Skeletal muscle satellite cell (primary cell): ENCODE measurements at regions not wholly inside any gene's neighbourhood (a gene's known extent, or its start where the extent isn't known, plus 50 kb on each side); places are given as distances from the start of the nearest gene placed in this dataset.

Experiments used
- H3K27me3 ChIP-seq: 2 replicates; pipeline ENCODE4 v1.7.0; 2013; ENCODE audit warnings: low read length; ENCODE audit not compliant: control insufficient read depth, insufficient read depth
- H3K36me3 ChIP-seq: 2 replicates; pipeline ENCODE4 v1.7.0; 2013; ENCODE audit warnings: mild to moderate bottlenecking, control low read depth, low read length; ENCODE audit not compliant: insufficient read depth
- H3K4me1 ChIP-seq: 2 replicates; pipeline ENCODE4 v1.7.0; 2013; ENCODE audit warnings: low read length; ENCODE audit not compliant: control insufficient read depth, insufficient read depth
- H3K4me2 ChIP-seq: 2 replicates; pipeline ENCODE4 v1.7.0; 2013; ENCODE audit warnings: mild to moderate bottlenecking, low read length
- H3K4me3 ChIP-seq: 2 replicates; pipeline ENCODE4 v1.7.0; 2013; ENCODE audit warnings: low read length
- H3K9ac ChIP-seq: 2 replicates; pipeline ENCODE4 v1.7.0; 2013; ENCODE audit warnings: mild to moderate bottlenecking, low read depth, low read length, moderate library complexity
- H3K9me3 ChIP-seq: replicated peaks from 2 replicates; pipeline ENCODE4 v1.7.0; 2013; ENCODE audit warnings: mild to moderate bottlenecking, control low read depth, low read length

DNA sequence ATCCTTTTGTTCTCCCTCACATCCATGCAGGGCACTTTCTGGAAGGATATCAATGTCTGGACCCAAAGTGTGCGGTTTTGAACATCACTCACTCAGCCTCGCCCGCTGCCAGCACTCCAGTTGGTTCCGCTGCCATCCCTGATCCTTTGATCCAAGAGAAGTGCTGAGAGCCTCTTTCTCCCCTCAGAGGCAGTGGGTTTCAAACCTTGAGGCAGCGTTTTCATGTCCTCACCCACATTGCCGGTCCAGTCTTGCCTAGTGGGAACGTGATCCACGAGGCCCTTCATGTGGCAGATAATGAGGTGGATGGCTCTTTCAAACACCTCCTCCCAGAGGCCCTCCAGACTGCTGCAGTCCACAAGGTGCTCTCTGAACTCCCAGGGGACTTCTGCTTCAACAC, 122.2 kb downstream of the ACTL8 start:
- Histone ChIP-seq H3K9me3 (no peaks in the 10 kb centered on the region), H3K9ac (no peak overlapping the region), H3K27me3 (no peaks in the 10 kb centered on the region), H3K4me3 (no peak overlapping the region), H3K4me1 (peaks cover 53% of the 10 kb centered on the region), H3K36me3 (no peaks in the 10 kb centered on the region), H3K4me2 (no peak overlapping the region)

- H3K4me1 ChIP-seq: peaks cover 53% of the 10 kb centered on the region
- no peak overlapping the region for H3K4me3 ChIP-seq
- no peak overlapping the region for H3K9ac ChIP-seq
- no peaks in the 10 kb centered on the region for H3K27me3 ChIP-seq
- H3K9me3 ChIP-seq: no peaks in the 10 kb centered on the region
- H3K36me3 ChIP-seq: no peaks in the 10 kb centered on the region
- H3K4me2 ChIP-seq: no peak overlapping the region
Observed at GRCh38 chr1:17877896-17878295, 122.8 kb downstream of the ACTL8 start.

DNA sequence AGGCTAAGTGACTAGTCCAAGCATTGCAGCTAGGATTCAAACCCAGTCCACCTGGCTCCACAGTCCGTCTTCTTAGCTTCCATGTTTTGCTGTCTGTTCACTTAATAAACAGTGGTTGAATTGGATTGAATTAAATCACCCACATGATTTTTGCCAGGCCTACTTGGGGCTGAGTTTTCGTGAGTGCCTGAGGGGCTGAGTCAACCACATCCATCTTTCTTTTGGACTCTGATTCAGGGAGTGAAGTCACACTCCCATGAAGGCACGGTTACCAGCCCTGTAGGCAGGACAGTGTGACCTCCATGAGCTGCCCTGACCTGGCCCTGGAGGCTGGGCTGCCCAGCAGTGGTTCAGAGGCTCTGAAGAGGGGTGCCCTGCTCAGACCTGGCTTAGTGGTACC, 123.7 kb downstream of the ACTL8 start:
- no peaks in the 10 kb centered on the region for H3K36me3 ChIP-seq
- no peak overlapping the region for H3K4me2 ChIP-seq
- H3K9ac ChIP-seq: no peak overlapping the region
- H3K4me1 ChIP-seq: peaks cover 44% of the 10 kb centered on the region
- H3K27me3 ChIP-seq: no peaks in the 10 kb centered on the region
- H3K9me3 ChIP-seq: no peaks in the 10 kb centered on the region
- H3K4me3 ChIP-seq: no peak overlapping the region

DNA sequence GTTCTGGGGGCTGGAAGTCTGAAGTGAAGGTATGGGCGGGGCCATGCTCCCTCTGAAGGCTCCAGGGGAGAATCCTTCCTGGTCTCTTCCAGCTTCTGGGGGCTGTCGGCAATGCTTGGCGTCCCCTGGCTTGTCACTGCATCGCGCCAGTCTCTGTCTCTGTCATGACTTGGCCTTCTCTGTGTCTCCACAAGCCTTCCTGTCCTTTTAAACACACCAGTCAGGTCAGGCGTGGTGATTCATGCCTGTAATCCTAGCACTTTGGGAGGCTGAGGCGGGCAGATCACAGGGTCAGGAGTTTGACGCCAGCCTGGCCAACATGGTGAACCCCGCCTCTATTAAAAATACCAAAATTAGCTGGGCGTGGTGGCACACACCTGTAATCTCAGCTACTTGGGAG, 125.3 kb downstream of the ACTL8 start:
- no peak overlapping the region for H3K4me3 ChIP-seq
- H3K9me3 ChIP-seq: no peaks in the 10 kb centered on the region
- peaks cover 27% of the 10 kb centered on the region for H3K4me1 ChIP-seq
- H3K4me2 ChIP-seq: no peak overlapping the region
- H3K36me3 ChIP-seq: no peaks in the 10 kb centered on the region
- peaks cover 4% of the 10 kb centered on the region for H3K27me3 ChIP-seq
- H3K9ac ChIP-seq: no peak overlapping the region

GRCh38 chr1:17881761-17882160, 126.6 kb downstream of the ACTL8 start:
- H3K27me3 ChIP-seq: peaks cover 4% of the 10 kb centered on the region
- H3K36me3 ChIP-seq: no peaks in the 10 kb centered on the region
- peaks cover 20% of the 10 kb centered on the region for H3K4me1 ChIP-seq
- no peak overlapping the region for H3K4me2 ChIP-seq
- no peak overlapping the region for H3K4me3 ChIP-seq
- H3K9ac ChIP-seq: no peak overlapping the region
- H3K9me3 ChIP-seq: no peaks in the 10 kb centered on the region

DNA sequence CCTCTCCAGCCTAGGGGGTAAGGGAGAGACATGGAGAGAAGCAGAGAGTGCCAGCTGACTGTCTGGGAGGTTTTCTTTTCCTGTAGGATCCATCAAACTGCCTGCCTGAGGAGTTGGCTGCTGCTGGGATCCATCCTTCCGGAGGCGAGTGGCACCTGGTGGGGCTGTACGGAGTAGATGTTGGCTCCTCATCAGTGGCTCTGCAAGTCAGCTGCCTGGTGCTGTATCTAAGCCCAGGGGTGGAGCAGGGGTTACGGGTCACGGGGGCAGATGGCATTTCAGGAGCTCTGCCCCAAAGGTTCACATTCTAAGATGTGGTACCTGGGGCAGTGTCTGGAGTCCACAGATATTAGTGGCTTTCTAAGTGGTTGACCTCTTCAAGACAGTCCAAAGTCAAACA, 128.0 kb downstream of the ACTL8 start:
- Histone ChIP-seq H3K4me1 (peaks cover 13% of the 10 kb centered on the region), H3K9me3 (no peaks in the 10 kb centered on the region), H3K36me3 (no peaks in the 10 kb centered on the region), H3K9ac (no peak overlapping the region), H3K4me3 (no peak overlapping the region), H3K4me2 (no peak overlapping the region), H3K27me3 (peaks cover 17% of the 10 kb centered on the region)

DNA sequence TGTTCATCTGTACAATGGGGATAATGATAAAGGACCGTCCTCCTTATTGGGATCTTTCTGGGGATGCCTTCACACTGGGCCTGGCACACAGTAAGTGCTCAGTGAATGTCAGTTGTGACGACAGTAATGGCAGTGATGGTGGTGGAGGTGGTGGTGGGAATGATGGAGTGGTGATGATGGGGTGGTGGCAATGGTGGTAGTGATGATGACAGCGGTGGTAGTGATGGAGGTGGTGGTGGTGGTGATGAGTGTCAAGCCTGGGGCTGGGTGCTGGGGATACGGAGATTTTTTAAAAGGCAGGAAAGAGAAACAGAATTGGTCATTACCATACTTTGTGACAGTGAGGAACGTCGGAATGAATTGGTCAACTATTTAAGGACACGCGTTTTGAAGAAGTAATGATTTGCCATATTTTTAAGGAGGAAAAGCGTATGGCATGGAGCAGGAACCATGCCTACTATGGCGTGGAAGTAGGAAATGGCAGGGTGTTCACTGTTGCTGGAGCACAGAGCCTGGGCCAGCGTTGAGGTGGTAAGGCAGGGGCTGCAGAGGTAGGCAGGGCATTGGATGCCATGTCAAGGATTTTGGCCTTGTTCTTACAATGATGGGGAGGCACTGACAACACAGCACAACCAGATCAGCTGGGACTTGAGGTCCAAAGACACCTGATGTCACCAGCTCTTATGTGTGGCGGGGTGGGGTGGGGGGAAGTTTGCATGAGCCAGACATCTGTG, 128.7 kb downstream of the ACTL8 start:
- H3K9me3 ChIP-seq: no peaks in the 10 kb centered on the region
- no peak overlapping the region for H3K4me2 ChIP-seq
- peaks cover 21% of the 10 kb centered on the region for H3K27me3 ChIP-seq
- H3K4me1 ChIP-seq: peaks cover 6% of the 10 kb centered on the region
- no peaks in the 10 kb centered on the region for H3K36me3 ChIP-seq
- no peak overlapping the region for H3K9ac ChIP-seq
- H3K4me3 ChIP-seq: no peak overlapping the region

DNA sequence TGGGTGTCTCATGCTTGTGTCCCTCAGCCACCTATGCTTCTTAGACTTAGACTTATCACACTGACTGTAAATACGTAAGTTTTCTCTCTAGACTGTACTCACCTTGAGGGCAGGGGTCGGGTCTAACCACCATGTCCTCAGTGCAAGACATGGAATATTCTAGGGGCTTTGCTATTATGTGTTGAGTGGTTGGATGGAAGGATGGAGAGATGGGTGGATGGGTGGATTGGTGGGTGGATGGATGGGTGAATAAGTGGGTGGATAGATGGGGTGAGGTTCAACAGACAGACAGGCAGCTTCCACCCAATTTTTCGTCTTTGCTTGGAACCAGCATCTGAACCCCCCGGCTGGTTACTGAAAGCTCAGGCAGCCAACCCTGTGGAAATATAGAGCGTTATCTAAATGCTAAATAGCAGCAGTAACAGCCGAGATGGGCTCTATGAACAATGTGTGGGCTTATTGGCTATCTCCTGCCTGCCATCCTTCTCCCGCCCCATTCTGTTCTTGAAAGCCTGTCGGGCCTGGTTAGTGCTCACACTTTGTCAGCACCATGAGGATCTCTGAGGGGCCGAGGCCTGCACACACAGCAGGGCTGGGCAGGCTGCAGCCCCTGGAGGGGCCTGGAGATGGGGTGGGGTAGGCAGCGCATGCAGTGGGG, 130.7 kb downstream of the ACTL8 start:
- Histone ChIP-seq H3K36me3 (no peaks in the 10 kb centered on the region), H3K4me2 (no peak overlapping the region), H3K9ac (no peak overlapping the region), H3K4me3 (no peak overlapping the region), H3K9me3 (no peaks in the 10 kb centered on the region), H3K27me3 (peaks cover 40% of the 10 kb centered on the region), H3K4me1 (no peaks in the 10 kb centered on the region)

DNA sequence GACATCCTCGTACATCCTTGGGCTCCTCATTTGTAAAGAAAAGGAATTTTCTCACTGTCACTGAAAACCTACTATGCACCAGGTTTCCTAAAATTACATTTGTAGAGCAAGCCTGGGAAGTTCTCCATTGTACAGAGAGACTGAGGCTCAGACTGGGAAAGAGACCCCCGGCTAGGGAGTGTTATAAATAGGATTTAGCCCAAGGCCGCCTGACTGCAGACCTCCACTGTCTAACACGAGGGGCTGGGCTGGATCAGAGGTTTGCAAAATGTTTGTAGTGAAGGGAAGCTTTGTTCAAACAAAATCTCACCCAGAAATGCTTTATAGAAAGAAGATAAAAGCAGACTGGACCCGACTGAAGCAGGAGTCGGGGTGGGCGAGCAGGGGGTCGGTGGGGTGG, 131.3 kb downstream of the ACTL8 start:
- Histone ChIP-seq H3K4me2 (no peak overlapping the region), H3K36me3 (no peaks in the 10 kb centered on the region), H3K4me1 (no peaks in the 10 kb centered on the region), H3K9me3 (no peaks in the 10 kb centered on the region), H3K9ac (no peak overlapping the region), H3K4me3 (no peak overlapping the region), H3K27me3 (peaks cover 45% of the 10 kb centered on the region)

DNA sequence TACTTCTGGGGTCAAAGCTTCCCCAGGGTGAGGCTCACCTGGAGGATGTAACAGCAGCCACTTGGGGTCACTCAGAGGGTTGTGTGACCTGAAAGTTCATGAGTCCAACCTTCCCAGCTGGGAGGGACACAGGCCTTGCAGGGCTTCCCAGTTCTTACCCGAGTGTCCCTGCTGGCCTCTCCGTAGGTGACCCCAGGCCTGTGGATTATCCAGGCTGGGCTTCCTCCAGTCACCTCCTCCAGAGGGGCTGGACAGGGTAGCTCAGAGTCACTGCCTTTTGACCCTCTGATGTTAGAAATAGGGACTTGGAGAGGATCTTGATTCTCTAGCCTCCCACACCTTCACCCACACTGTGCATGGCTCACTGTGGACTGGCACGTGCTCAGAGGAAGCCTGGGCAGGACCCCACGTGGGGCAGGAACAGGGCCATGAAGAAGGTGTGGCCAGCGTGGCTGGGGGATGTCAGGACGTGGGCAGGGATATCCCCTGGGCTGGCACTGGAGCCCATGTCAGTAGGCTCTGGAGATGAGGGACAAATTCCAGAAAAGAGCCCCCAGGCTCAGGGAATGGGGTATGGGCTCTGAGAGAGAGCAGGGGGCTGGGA, 131.8 kb downstream of the ACTL8 start:
- Histone ChIP-seq H3K36me3 (no peaks in the 10 kb centered on the region), H3K9ac (no peak overlapping the region), H3K4me1 (no peaks in the 10 kb centered on the region), H3K4me2 (no peak overlapping the region), H3K27me3 (peaks cover 50% of the 10 kb centered on the region), H3K9me3 (no peaks in the 10 kb centered on the region), H3K4me3 (no peak overlapping the region)

GRCh38 chr1:17887661-17888371, 132.7 kb downstream of the ACTL8 start:
- Histone ChIP-seq H3K4me1 (no peaks in the 10 kb centered on the region), H3K4me3 (no peak overlapping the region), H3K36me3 (no peaks in the 10 kb centered on the region), H3K4me2 (no peak overlapping the region), H3K9ac (no peak overlapping the region), H3K9me3 (no peaks in the 10 kb centered on the region), H3K27me3 (peaks cover 57% of the 10 kb centered on the region)
